DOHH2 (cell line): ENCODE measurements at regions not wholly inside any gene's neighbourhood (a gene's known extent, or its start where the extent isn't known, plus 50 kb on each side); places are given as distances from the start of the nearest gene placed in this dataset.

Experiments used
- H3F3A ChIP-seq: fragments of 200-600 bp; sonication (generic), shearing (Covaris generic); 2 replicates; pipeline ENCODE4 v1.6.0; 2016; ENCODE audit warnings: antibody characterized with exemption, mild to moderate bottlenecking; ENCODE audit not compliant: control insufficient read depth, insufficient read depth
- H3K27ac ChIP-seq: fragments of 200-600 bp; sonication (generic); 2 replicates; pipeline ENCODE4 v1.5.1; 2014; ENCODE audit warnings: low read depth, mild to moderate bottlenecking, low read length, moderate library complexity
- H3K27me3 ChIP-seq: fragments of 200-600 bp; sonication (generic); 2 replicates; pipeline ENCODE4 v1.6.1; 2014; ENCODE audit warnings: mild to moderate bottlenecking, low read length, mixed read lengths; ENCODE audit not compliant: control insufficient read depth
- H3K36me3 ChIP-seq: fragments of 200-600 bp; sonication (generic); 2 replicates; pipeline ENCODE4 v1.6.1; 2014; ENCODE audit warnings: mild to moderate bottlenecking, low read length, moderate library complexity, mixed read lengths; ENCODE audit not compliant: control insufficient read depth
- H3K4me1 ChIP-seq: fragments of 200-600 bp; sonication (generic); 2 replicates; pipeline ENCODE4 v1.6.1; 2014; ENCODE audit warnings: mild to moderate bottlenecking, low read length, mixed read lengths; ENCODE audit not compliant: control insufficient read depth
- H3K4me2 ChIP-seq: fragments of 200-600 bp; sonication (generic); 2 replicates; pipeline ENCODE4 v1.6.0; 2014; ENCODE audit warnings: mild to moderate bottlenecking, low read length, moderate library complexity
- H3K4me3 ChIP-seq: fragments of 200-600 bp; sonication (generic); 2 replicates; pipeline ENCODE4 v1.5.1; 2014; ENCODE audit warnings: mild to moderate bottlenecking, low read length, mixed read lengths
- H3K79me2 ChIP-seq: fragments of 200-600 bp; sonication (generic); 2 replicates; pipeline ENCODE4 v1.6.1; 2014; ENCODE audit warnings: mild to moderate bottlenecking, low read length, mixed read lengths; ENCODE audit not compliant: control insufficient read depth
- H3K9me2 ChIP-seq: fragments of 200-600 bp; sonication (generic); replicated peaks from 2 replicates; pipeline ENCODE4 v1.6.1; 2014; ENCODE audit warnings: mild to moderate bottlenecking, low read length, mixed read lengths; ENCODE audit not compliant: control insufficient read depth
- H3K9me3 ChIP-seq: fragments of 200-600 bp; sonication (generic); 2 replicates; pipeline ENCODE4 v1.6.1; 2014; ENCODE audit warnings: antibody characterized with exemption, low read length, mixed read lengths; ENCODE audit not compliant: control insufficient read depth, insufficient read depth
- H4K20me1 ChIP-seq: fragments of 200-600 bp; sonication (generic); 2 replicates; pipeline ENCODE4 v1.6.0; 2014; ENCODE audit warnings: low read depth, mild to moderate bottlenecking, antibody characterized with exemption, low read length, moderate library complexity; ENCODE audit not compliant: control insufficient read depth, insufficient read depth
- CTCF ChIP-seq: fragments of 200-600 bp; sonication (generic); IDR thresholded peaks from one replicate; pipeline ENCODE4 v1.5.1; 2014; ENCODE audit warnings: antibody characterized with exemption, mild to moderate bottlenecking, low read depth, low read length; ENCODE audit not compliant: poor library complexity, severe bottlenecking
- EZH2phosphoT487 ChIP-seq: fragments of 200-600 bp; sonication (generic); IDR thresholded peaks from 2 replicates; pipeline ENCODE4 v1.6.1; 2017; ENCODE audit warnings: borderline replicate concordance, mild to moderate bottlenecking, antibody characterized with exemption, low read length, moderate library complexity, mixed read lengths

GRCh38 chr7:47684728-47685127, 102.8 kb upstream of the TNS3 start:
- H3K9me3 ChIP-seq, result no peaks in the 10 kb centered on the region
- no peaks in the 10 kb centered on the region for H3K79me2 ChIP-seq
- H3K4me2 ChIP-seq, result no peak overlapping the region
- H4K20me1 ChIP-seq, result no peaks in the 10 kb centered on the region
- TF ChIP-seq EZH2phosphoT487, result no peak
- no peak for TF ChIP-seq CTCF
- no peaks in the 10 kb centered on the region for H3K27me3 ChIP-seq
- H3K9me2 ChIP-seq, result no peaks in the 10 kb centered on the region
- no peaks in the 10 kb centered on the region for H3F3A ChIP-seq
- no peak overlapping the region for H3K27ac ChIP-seq
- no peaks in the 10 kb centered on the region for H3K36me3 ChIP-seq
- peaks cover 51% of the 10 kb centered on the region for H3K4me1 ChIP-seq
- H3K4me3 ChIP-seq, result no peak overlapping the region

GRCh38 chr7:47683485-47683898, 101.6 kb upstream of the TNS3 start:
- no peak overlapping the region for H3K4me3 ChIP-seq
- H3K4me1 ChIP-seq, result peaks cover 51% of the 10 kb centered on the region
- H3K79me2 ChIP-seq, result no peaks in the 10 kb centered on the region
- no peaks in the 10 kb centered on the region for H4K20me1 ChIP-seq
- no peak overlapping the region for H3K27ac ChIP-seq
- no peaks in the 10 kb centered on the region for H3K9me3 ChIP-seq
- H3K9me2 ChIP-seq, result no peaks in the 10 kb centered on the region
- H3K27me3 ChIP-seq, result no peaks in the 10 kb centered on the region
- H3F3A ChIP-seq, result no peaks in the 10 kb centered on the region
- TF ChIP-seq CTCF (no peak), EZH2phosphoT487 (no peak)
- H3K36me3 ChIP-seq, result no peaks in the 10 kb centered on the region
- no peak overlapping the region for H3K4me2 ChIP-seq

- no peaks in the 10 kb centered on the region for H3F3A ChIP-seq
- no peaks in the 10 kb centered on the region for H3K36me3 ChIP-seq
- H3K27me3 ChIP-seq, result no peaks in the 10 kb centered on the region
- no peak overlapping the region for H3K27ac ChIP-seq
- H3K79me2 ChIP-seq, result no peaks in the 10 kb centered on the region
- H3K4me1 ChIP-seq, result peaks cover 55% of the 10 kb centered on the region
- H3K4me3 ChIP-seq, result no peak overlapping the region
- no peaks in the 10 kb centered on the region for H3K9me2 ChIP-seq
- no peaks in the 10 kb centered on the region for H4K20me1 ChIP-seq
- TF ChIP-seq EZH2phosphoT487 (no peak), CTCF (no peak)
- H3K9me3 ChIP-seq, result peaks cover 3% of the 10 kb centered on the region; the same call in 1 of the 2 replicates
- no peak overlapping the region for H3K4me2 ChIP-seq
Observed at GRCh38 chr7:47682874-47683273, 101.0 kb upstream of the TNS3 start.
